Loucy (cell line): ENCODE measurements at regions not wholly inside any gene's neighbourhood (a gene's known extent, or its start where the extent isn't known, plus 50 kb on each side); places are given as distances from the start of the nearest gene placed in this dataset.

Source experiments
- H2AFZ ChIP-seq: fragments of 200-600 bp; sonication (generic); 2 replicates; pipeline ENCODE4 v1.6.0; 2016; ENCODE audit warnings: antibody characterized with exemption, mild to moderate bottlenecking, low read length, moderate library complexity
- H3F3A ChIP-seq: fragments of 200-600 bp; 2 replicates; pipeline ENCODE4 v1.6.0; 2016; ENCODE audit warnings: antibody characterized with exemption, low read depth, mild to moderate bottlenecking
- H3K27me3 ChIP-seq: fragments of 200-600 bp; sonication (generic); 2 replicates; pipeline ENCODE4 v1.6.1; 2014; ENCODE audit warnings: low read length, mild to moderate bottlenecking; ENCODE audit not compliant: insufficient read depth, poor library complexity, severe bottlenecking
- H3K36me3 ChIP-seq: fragments of 200-600 bp; sonication (generic); 2 replicates; pipeline ENCODE4 v1.6.1; 2016; ENCODE audit warnings: low read length; ENCODE audit not compliant: insufficient read depth
- H3K4me1 ChIP-seq: fragments of 200-600 bp; sonication (generic); 2 replicates; pipeline ENCODE4 v1.5.1; 2014; ENCODE audit warnings: low read length, mild to moderate bottlenecking; ENCODE audit not compliant: insufficient read depth, poor library complexity, severe bottlenecking
- H3K4me2 ChIP-seq: fragments of 200-600 bp; sonication (generic); 2 replicates; pipeline ENCODE4 v1.6.0; 2014; ENCODE audit warnings: antibody characterized with exemption, low read length, low read depth, mild to moderate bottlenecking; ENCODE audit not compliant: poor library complexity, severe bottlenecking
- H3K4me3 ChIP-seq: fragments of 200-600 bp; sonication (generic); 2 replicates; pipeline ENCODE4 v1.5.1; 2014; ENCODE audit warnings: low read length, mild to moderate bottlenecking, mixed read lengths; ENCODE audit not compliant: poor library complexity, severe bottlenecking
- H3K79me2 ChIP-seq: fragments of 200-600 bp; sonication (generic); 2 replicates; pipeline ENCODE4 v1.6.1; 2014; ENCODE audit warnings: low read length; ENCODE audit not compliant: insufficient read depth
- H3K9ac ChIP-seq: fragments of 200-600 bp; sonication (generic); 2 replicates; pipeline ENCODE4 v1.6.0; 2014; ENCODE audit warnings: mild to moderate bottlenecking, low read depth, low read length, moderate library complexity; ENCODE audit not compliant: poor library complexity, severe bottlenecking
- H3K9me2 ChIP-seq: fragments of 200-600 bp; sonication (generic); replicated peaks from 2 replicates; pipeline ENCODE4 v1.6.1; 2016; ENCODE audit warnings: low read depth, low read length, mixed read lengths
- H3K9me3 ChIP-seq: fragments of 200-600 bp; sonication (generic); 2 replicates; pipeline ENCODE4 v1.6.1; 2014; ENCODE audit warnings: mild to moderate bottlenecking, antibody characterized with exemption, low read length, low read depth; ENCODE audit not compliant: insufficient read depth
- H4K20me1 ChIP-seq: fragments of 200-600 bp; sonication (generic); 2 replicates; pipeline ENCODE4 v1.6.0; 2014; ENCODE audit warnings: antibody characterized with exemption, low read length, mild to moderate bottlenecking; ENCODE audit not compliant: insufficient read depth, poor library complexity, severe bottlenecking
- CTCF ChIP-seq: fragments of 200-600 bp; sonication (generic); conservative IDR thresholded peaks from 2 replicates; pipeline ENCODE4 v1.5.1; 2014; ENCODE audit warnings: mild to moderate bottlenecking, antibody characterized with exemption, low read length
- EZH2phosphoT487 ChIP-seq: fragments of 200-600 bp; IDR thresholded peaks from 2 replicates; pipeline ENCODE4 v1.6.1; 2018; ENCODE audit warnings: antibody characterized with exemption, mild to moderate bottlenecking, moderate library complexity, borderline replicate concordance

GRCh38 chr3:104460477-104461406, 906.0 kb upstream of the ALCAM start:
- Histone ChIP-seq H3K79me2 (no peaks in the 10 kb centered on the region), H3K4me1 (no peaks in the 10 kb centered on the region), H3K4me3 (no peak overlapping the region), H3K27me3 (no peaks in the 10 kb centered on the region), H4K20me1 (no peaks in the 10 kb centered on the region), H3F3A (no peaks in the 10 kb centered on the region), H3K9ac (no peak overlapping the region), H2AFZ (no peak overlapping the region), H3K9me2 (no peaks in the 10 kb centered on the region), H3K36me3 (no peaks in the 10 kb centered on the region), H3K4me2 (no peak overlapping the region), H3K9me3 (no peaks in the 10 kb centered on the region)
- TF ChIP-seq CTCF (no peak), EZH2phosphoT487 (no peak)

GRCh38 chr3:104461431-104461830, 905.3 kb upstream of the ALCAM start:
- H3F3A ChIP-seq: no peaks in the 10 kb centered on the region
- no peaks in the 10 kb centered on the region for H3K9me2 ChIP-seq
- no peak overlapping the region for H3K9ac ChIP-seq
- no peaks in the 10 kb centered on the region for H3K4me1 ChIP-seq
- no peaks in the 10 kb centered on the region for H3K27me3 ChIP-seq
- no peak overlapping the region for H3K4me3 ChIP-seq
- H3K4me2 ChIP-seq: no peak overlapping the region
- no peaks in the 10 kb centered on the region for H3K9me3 ChIP-seq
- H3K79me2 ChIP-seq: no peaks in the 10 kb centered on the region
- TF ChIP-seq CTCF (no peak), EZH2phosphoT487 (no peak)
- H3K36me3 ChIP-seq: no peaks in the 10 kb centered on the region
- no peaks in the 10 kb centered on the region for H4K20me1 ChIP-seq
- no peak overlapping the region for H2AFZ ChIP-seq

DNA sequence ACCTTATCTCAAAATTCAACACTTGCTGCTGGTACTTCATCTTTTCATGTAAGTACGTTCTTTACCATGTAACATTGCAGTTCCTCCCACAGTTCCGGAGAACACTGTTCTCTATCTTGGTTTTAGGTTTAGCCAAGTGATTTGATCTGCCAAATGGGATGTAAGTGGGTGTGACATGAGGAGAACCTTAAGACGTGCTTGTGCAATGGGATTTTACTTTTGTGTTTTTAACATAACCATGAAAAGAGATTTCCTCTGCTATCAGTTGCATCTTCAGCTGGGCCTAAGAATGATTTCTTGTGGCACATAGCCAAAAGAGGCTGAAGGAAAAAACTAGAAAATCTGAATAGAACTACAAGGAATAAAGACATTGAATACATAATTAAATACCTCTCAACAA, 894.5 kb upstream of the ALCAM start:
- H3K27me3 ChIP-seq: no peaks in the 10 kb centered on the region
- no peaks in the 10 kb centered on the region for H3K4me1 ChIP-seq
- no peak for TF ChIP-seq CTCF
- no peak for TF ChIP-seq EZH2phosphoT487
- peaks cover 3% of the 10 kb centered on the region; the same call in 1 of the 2 replicates for H3K9me3 ChIP-seq
- no peaks in the 10 kb centered on the region for H3K36me3 ChIP-seq
- no peaks in the 10 kb centered on the region for H3F3A ChIP-seq
- H3K9ac ChIP-seq: no peak overlapping the region
- no peak overlapping the region for H2AFZ ChIP-seq
- H3K4me2 ChIP-seq: no peak overlapping the region
- H3K79me2 ChIP-seq: no peaks in the 10 kb centered on the region
- H3K9me2 ChIP-seq: no peaks in the 10 kb centered on the region
- H3K4me3 ChIP-seq: no peak overlapping the region
- H4K20me1 ChIP-seq: no peaks in the 10 kb centered on the region
